GM23248 (cell line): ENCODE measurements at regions not wholly inside any gene's neighbourhood (a gene's known extent, or its start where the extent isn't known, plus 50 kb on each side); places are given as distances from the start of the nearest gene placed in this dataset.

ENCODE experiments used
- EZH2 ChIP-seq: fragments of 200-600 bp; sonication (generic); IDR thresholded peaks from 2 replicates; pipeline ENCODE4 v1.6.1; 2018; ENCODE audit warnings: antibody characterized with exemption, mild to moderate bottlenecking; ENCODE audit not compliant: insufficient read depth, poor library complexity, severe bottlenecking
- EZH2phosphoT487 ChIP-seq: fragments of 200-600 bp; sonication (generic); IDR thresholded peaks from 2 replicates; pipeline ENCODE4 v1.6.1; 2018; ENCODE audit warnings: antibody characterized with exemption, moderate library complexity, mild to moderate bottlenecking, low read depth; ENCODE audit not compliant: insufficient read depth

- no peak for TF ChIP-seq EZH2
- no peak for TF ChIP-seq EZH2phosphoT487
Observed at GRCh38 chr12:130076752-130077151, 85.5 kb upstream of the FZD10 start.
